HUES64 (cell line): ENCODE measurements at regions not wholly inside any gene's neighbourhood (a gene's known extent, or its start where the extent isn't known, plus 50 kb on each side); places are given as distances from the start of the nearest gene placed in this dataset.

Source experiments
- H3K27ac ChIP-seq: 2 replicates; pipeline ENCODE4 v1.7.0; 2013; ENCODE audit warnings: low read depth, low read length, inconsistent platforms
- H3K27me3 ChIP-seq: 2 replicates; pipeline ENCODE4 v1.6.1; 2013; ENCODE audit warnings: mild to moderate bottlenecking, low read length; ENCODE audit not compliant: insufficient read depth
- H3K36me3 ChIP-seq: 2 replicates; pipeline ENCODE4 v1.6.1; 2013; ENCODE audit warnings: mild to moderate bottlenecking, low read length; ENCODE audit not compliant: insufficient read depth
- H3K4me1 ChIP-seq: 2 replicates; pipeline ENCODE4 v1.6.1; 2013; ENCODE audit warnings: mild to moderate bottlenecking, low read length, moderate library complexity; ENCODE audit not compliant: insufficient read depth
- H3K4me3 ChIP-seq: 2 replicates; pipeline ENCODE4 v1.5.1; 2013; ENCODE audit warnings: mild to moderate bottlenecking, low read length, moderate library complexity
- H3K9ac ChIP-seq: 2 replicates; pipeline ENCODE4 v1.6.1; 2013; ENCODE audit warnings: mild to moderate bottlenecking, low read depth, low read length
- H3K9me3 ChIP-seq: 2 replicates; pipeline ENCODE4 v1.6.1; 2013; ENCODE audit warnings: low read depth, low read length; ENCODE audit not compliant: insufficient read depth
- WGBS: fragments of 150-250, 120-280 bp; methylation state at CpG from one replicate; pipeline ENCODE4 v1.1.7; 2013; ENCODE audit warnings: missing lambda C conversion rate; 5-methylcytosine and 5-hydroxymethylcytosine counted together

DNA sequence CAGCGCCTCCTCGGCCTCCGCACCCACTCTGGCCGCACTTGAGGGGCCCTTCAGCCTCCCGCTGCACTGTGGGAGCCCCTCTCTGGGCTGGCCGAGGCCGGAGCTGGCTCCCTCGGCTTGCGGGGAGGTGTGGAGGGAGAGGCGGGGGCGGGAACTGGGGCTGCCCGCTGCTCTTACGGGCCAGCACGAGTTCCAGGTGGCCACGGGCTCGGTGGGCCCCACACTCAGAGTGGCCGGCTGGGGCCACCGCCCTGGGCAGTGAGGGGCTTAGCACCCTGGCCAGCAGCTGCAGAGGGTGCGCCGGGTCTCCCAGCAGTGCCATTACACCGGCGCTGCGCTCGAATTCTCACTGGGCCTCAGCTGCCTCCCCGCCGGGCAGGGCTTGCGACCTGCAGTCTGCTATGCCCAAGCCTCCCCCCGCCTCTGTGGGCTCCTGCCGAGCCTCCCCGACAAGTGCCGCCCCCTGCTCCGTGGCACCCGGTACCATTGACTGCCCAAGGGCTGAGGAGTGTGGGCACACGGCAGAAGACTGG, 167.1 kb upstream of the PLSCR5 start:
- Histone ChIP-seq H3K4me3 (no peak overlapping the region), H3K9ac (no peak overlapping the region), H3K9me3 (peaks cover 7% of the 10 kb centered on the region; the same call in 1 of the 2 replicates), H3K36me3 (no peaks in the 10 kb centered on the region), H3K27me3 (no peaks in the 10 kb centered on the region), H3K27ac (no peak overlapping the region), H3K4me1 (no peaks in the 10 kb centered on the region)
- 98% methylated on average over 34 of the region's 34 CpGs for WGBS

DNA sequence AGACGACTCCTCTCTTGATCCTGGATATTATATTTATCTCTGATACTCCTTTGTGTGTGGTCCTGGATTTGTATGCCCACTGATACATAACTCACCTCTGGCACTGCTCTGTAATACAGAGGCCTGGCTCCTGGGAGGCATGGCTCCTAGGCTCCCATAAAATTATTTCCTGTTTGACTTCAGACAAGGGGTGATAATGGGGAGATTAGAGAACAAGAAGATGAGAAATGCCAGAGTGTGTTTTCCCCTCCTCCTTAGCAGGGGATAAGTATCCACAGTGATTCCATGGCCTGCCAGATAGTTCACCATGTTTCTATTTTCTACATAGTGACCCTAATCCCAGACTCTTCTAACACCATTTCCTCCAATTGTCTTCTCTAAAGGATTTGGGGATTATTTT, 165.7 kb upstream of the PLSCR5 start:
- Histone ChIP-seq H3K9ac (no peak overlapping the region), H3K36me3 (no peaks in the 10 kb centered on the region), H3K4me3 (no peak overlapping the region), H3K27ac (no peak overlapping the region), H3K9me3 (peaks cover 7% of the 10 kb centered on the region; the same call in 1 of the 2 replicates), H3K27me3 (no peaks in the 10 kb centered on the region), H3K4me1 (no peaks in the 10 kb centered on the region)
- 100% methylated on average over 1 of the region's 1 CpG for WGBS

DNA sequence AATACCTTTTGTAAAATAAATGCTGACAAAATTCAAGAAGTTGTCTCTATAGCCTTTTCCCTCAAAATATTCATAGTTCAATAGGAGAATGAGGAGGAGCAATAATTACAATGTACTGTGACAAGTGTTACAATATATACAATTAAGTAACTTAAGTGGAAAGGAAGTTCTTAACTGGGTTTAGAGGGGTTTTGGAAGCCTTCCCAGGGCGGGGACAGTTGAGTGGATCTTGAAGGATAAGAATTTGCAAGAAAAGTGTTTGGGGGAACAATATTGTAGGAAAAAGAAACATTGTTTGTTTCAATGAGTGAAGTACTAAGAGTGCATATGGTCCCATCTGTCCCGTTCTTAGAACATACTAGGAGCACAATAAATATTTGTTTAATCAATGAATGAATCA, 165.2 kb upstream of the PLSCR5 start:
- 94% methylated on average over 2 of the region's 2 CpGs for WGBS
- Histone ChIP-seq H3K27me3 (no peaks in the 10 kb centered on the region), H3K36me3 (no peaks in the 10 kb centered on the region), H3K4me1 (no peaks in the 10 kb centered on the region), H3K27ac (no peak overlapping the region), H3K4me3 (no peak overlapping the region), H3K9me3 (peaks cover 7% of the 10 kb centered on the region; the same call in 1 of the 2 replicates), H3K9ac (no peak overlapping the region)

DNA sequence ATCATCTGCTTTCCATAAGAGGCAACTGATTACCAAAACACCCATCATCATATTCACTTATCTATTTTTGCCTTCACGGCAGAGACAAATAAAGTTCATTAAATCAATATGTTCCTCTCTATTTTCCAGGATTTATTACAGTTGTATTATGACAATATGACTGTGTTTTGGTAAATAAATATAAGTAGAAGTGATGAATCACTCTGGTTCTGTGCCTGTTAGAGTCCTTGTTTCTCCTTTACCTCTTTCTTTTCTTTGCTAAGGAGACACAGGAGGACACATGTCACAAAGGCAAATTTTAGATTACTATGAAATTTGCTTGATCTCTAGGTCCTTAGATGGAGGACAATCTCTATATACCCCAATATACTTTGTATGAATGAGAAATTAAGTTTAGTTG, 152.6 kb upstream of the PLSCR5 start:
- 92% methylated on average over 1 of the region's 1 CpG for WGBS
- no peaks in the 10 kb centered on the region for H3K36me3 ChIP-seq
- H3K4me1 ChIP-seq, result no peaks in the 10 kb centered on the region
- H3K27me3 ChIP-seq, result no peaks in the 10 kb centered on the region
- no peak overlapping the region for H3K9ac ChIP-seq
- H3K27ac ChIP-seq, result no peak overlapping the region
- H3K4me3 ChIP-seq, result no peak overlapping the region
- no peaks in the 10 kb centered on the region for H3K9me3 ChIP-seq

DNA sequence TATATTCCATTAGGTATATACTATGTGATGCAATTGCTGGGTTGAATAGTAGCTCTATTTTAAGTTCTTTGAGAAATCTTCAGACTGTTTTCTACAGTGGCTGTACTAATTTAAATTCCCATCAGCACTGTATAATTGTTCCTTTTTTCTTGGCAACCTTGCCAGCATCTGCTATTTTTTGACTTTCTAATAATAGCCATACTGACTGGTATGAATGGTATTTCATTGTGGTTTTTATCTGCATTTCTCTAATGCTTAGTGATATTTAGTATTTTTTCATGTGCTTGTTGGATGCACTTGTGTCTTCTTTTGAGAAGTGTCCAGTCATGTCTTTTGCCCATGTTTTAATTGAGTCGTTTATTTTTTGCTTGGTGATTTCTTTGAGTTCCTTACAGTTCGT, 145.1 kb upstream of the PLSCR5 start:
- Histone ChIP-seq H3K4me1 (no peaks in the 10 kb centered on the region), H3K4me3 (no peak overlapping the region), H3K27me3 (no peaks in the 10 kb centered on the region), H3K27ac (no peak overlapping the region), H3K36me3 (no peaks in the 10 kb centered on the region), H3K9ac (no peak overlapping the region), H3K9me3 (no peaks in the 10 kb centered on the region)
- 86% methylated on average over 2 of the region's 2 CpGs for WGBS

DNA sequence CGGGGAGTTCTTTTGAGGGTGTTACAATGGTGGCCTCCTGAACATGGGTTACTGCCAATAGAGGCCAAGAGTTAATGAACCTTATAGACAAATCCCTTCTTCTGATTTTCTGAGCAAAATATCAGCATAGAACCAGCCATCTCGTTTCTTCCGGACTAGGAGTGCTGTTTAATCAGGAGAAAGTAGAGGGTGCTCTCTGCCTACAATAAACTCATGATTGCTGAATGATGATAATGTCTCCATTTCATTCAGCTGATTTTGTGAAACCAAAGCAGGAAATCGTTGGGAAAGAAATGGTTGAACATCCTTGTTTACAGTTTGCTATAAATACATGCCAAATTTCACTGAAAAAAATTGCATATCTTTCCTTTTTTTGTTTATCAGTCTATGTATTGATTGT, 142.8 kb upstream of the PLSCR5 start:
- H3K9me3 ChIP-seq, result no peaks in the 10 kb centered on the region
- H3K9ac ChIP-seq, result no peak overlapping the region

DNA sequence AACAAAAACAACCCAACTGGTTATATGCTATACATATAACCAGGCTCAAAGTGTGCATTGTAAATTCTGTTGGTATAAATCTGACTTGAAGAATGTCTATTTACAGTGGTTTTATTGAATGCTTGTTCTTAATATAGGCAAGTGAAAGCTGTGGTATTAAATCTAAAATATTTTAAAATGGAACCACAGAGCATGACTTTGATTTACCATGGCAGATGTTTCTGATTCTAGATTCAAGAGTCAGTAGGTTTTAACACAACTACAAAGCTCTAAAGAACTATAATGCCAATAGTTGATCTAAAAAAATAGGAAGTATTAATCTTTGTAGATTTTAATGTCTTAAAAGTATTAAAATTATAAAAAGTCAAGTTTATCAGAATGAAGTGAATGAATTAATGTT, 141.9 kb upstream of the PLSCR5 start:
- Histone ChIP-seq H3K27ac (no peak overlapping the region), H3K27me3 (no peaks in the 10 kb centered on the region), H3K36me3 (no peaks in the 10 kb centered on the region), H3K9ac (no peak overlapping the region), H3K9me3 (no peaks in the 10 kb centered on the region), H3K4me3 (no peak overlapping the region), H3K4me1 (no peaks in the 10 kb centered on the region)

More for the DNA sequence above, 142.8 kb upstream of the PLSCR5 start:
- H3K27ac ChIP-seq, result no peak overlapping the region
- no peaks in the 10 kb centered on the region for H3K4me1 ChIP-seq
- no peak overlapping the region for H3K4me3 ChIP-seq
- no peaks in the 10 kb centered on the region for H3K36me3 ChIP-seq
- H3K27me3 ChIP-seq, result no peaks in the 10 kb centered on the region
- WGBS, result 72% methylated on average over 4 of the region's 4 CpGs

DNA sequence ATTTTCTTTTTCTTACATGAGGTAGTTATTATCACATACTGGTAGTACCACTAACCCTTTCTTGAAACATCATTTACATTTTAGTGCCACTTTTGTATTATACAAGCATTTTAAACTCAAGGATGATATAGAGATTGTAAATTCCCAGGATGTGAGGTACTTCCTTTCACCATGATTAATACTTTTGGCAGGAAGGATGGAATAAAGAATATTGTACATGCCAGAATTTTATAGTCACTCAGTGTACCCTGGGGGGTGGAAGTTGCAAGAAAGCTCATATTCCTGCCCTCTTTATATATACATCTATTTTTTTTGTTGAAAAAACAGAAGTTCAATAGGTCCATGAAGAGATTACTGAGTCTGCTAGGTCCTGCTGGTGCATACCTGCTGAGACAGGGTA, 141.0 kb upstream of the PLSCR5 start:
- Histone ChIP-seq H3K27me3 (no peaks in the 10 kb centered on the region), H3K4me1 (no peaks in the 10 kb centered on the region), H3K9ac (no peak overlapping the region), H3K27ac (no peak overlapping the region), H3K4me3 (no peak overlapping the region), H3K36me3 (no peaks in the 10 kb centered on the region), H3K9me3 (0 out of 2 replicates have a peak, but pooled peaks cover under 1% of the 10 kb centered on the region)

DNA sequence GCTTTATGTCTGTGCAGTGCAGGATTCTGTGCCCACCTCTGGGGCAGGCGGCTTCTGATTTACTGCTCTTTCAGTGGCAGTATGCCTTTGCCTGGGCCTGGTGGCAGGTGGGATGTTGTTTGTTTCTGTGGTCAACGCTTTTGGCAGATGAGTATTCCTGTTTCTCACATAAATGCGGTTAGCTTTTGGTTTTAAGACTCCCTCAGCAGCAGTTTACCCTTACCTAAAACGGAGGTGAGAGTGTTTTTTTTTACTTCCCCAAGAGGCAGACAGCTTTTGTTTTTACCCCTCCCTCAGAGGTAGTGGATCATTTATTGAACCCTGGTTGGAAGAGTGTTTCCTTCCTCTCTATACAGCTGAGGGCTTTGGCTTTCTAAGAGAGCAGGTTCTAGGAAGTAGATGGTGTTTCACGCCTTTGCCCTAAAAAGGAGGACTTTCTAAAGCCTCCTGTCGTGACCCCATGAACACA, 134.1 kb upstream of the PLSCR5 start:
- WGBS, result 93% methylated on average over 4 of the region's 6 CpGs
- Histone ChIP-seq H3K4me3 (no peak overlapping the region), H3K9ac (no peak overlapping the region), H3K9me3 (0 out of 2 replicates have a peak, but pooled peaks cover 5% of the 10 kb centered on the region), H3K4me1 (no peaks in the 10 kb centered on the region), H3K36me3 (no peaks in the 10 kb centered on the region), H3K27ac (no peak overlapping the region), H3K27me3 (no peaks in the 10 kb centered on the region)

DNA sequence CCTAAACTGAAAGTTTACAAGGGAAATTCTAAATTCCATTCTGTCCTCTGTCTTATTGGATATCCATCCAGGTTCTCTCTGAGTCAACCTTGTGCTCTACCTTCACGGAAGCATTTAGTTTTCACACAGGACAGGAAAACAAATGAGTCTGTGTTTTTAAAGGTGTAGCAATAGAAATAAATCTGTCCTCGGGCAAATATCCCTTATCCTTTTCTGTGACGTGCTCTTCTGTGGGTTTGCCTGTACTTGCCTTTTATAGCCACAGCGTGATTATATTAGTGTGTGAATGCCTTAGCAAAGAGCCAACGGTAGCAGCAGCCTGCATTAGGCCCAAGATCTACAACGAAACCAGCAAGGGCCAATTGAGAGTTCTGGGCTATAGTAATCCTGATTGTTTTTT, 127.2 kb upstream of the PLSCR5 start:
- Histone ChIP-seq H3K4me3 (no peak overlapping the region), H3K27ac (no peak overlapping the region), H3K36me3 (no peaks in the 10 kb centered on the region), H3K27me3 (no peaks in the 10 kb centered on the region), H3K4me1 (no peaks in the 10 kb centered on the region), H3K9me3 (no peaks in the 10 kb centered on the region), H3K9ac (no peak overlapping the region)
- WGBS, result 88% methylated on average over 6 of the region's 6 CpGs

DNA sequence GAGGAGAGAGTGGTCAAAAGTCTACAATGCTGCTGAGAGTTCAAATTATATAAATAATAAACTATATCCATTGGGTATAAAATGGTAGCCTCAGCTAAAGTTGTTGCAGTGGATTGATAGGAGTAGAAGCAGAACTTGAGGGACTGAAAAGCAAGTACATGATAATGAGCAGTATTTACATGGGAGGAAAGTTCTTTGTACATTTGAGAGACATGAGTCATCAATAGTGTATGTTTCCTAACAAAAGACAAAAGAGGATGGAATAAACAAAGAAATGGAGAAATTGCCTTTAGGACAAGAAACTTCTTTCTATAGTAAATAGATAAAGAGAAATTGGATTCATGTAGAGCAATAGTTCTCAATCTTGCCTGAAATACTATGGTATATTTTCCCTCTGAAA, 110.0 kb upstream of the PLSCR5 start:
- Histone ChIP-seq H3K4me3 (no peak overlapping the region), H3K36me3 (no peaks in the 10 kb centered on the region), H3K27me3 (no peaks in the 10 kb centered on the region), H3K4me1 (no peaks in the 10 kb centered on the region), H3K27ac (no peak overlapping the region), H3K9ac (no peak overlapping the region), H3K9me3 (no peaks in the 10 kb centered on the region)

DNA sequence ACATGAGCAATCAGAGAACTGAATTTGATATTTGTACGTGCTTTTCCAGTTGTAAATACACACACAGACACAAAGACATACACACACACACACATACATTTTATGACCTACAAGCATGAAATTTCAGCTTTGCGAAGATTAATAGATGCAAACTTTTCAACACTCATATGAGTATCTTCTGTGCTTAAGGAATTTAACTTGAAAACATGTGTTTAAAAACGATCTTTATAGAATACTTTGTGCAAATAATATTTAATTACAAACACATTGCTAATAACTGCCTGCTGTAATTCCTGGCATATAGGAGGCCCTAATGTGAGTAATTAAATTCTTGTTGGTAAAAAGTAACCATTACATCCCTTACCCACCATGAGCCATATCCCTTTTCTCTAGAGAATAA, 107.7 kb upstream of the PLSCR5 start:
- no peak overlapping the region for H3K9ac ChIP-seq
- H3K9me3 ChIP-seq, result no peaks in the 10 kb centered on the region
- no peaks in the 10 kb centered on the region for H3K36me3 ChIP-seq
- H3K4me1 ChIP-seq, result no peaks in the 10 kb centered on the region
- WGBS, result 94% methylated on average over 2 of the region's 3 CpGs
- H3K27me3 ChIP-seq, result no peaks in the 10 kb centered on the region
- H3K4me3 ChIP-seq, result no peak overlapping the region
- no peak overlapping the region for H3K27ac ChIP-seq
